Pancreas (tissue), 10 donors: ENCODE measurements at regions not wholly inside any gene's neighbourhood (a gene's known extent, or its start where the extent isn't known, plus 50 kb on each side); places are given as distances from the start of the nearest gene placed in this dataset.

Experiments
- ATAC-seq, 4 donors: fragments of 200-7000 bp; cut with Tn5 transposase; one replicate each; pipeline versions ENCODE4 v1.8.0 to v1.9.1; 2020; ENCODE audit warnings: mild to moderate bottlenecking in 4 of 4, moderate library complexity in 4 of 4
- DNase-seq, 6 donors: peaks; one replicate each; pipeline ENCODE4 v3.0.0-alpha.2; 2020
- FAIRE-seq: peaks from 2 replicates; lab custom pipeline; 2012; peaks lifted over from hg19 to GRCh38; lab: Jason Lieb, UNC
- H3K27ac ChIP-seq, 4 donors: fragments of 200-600 bp; sonication (generic); 1 replicate in 3 of 4; 2 replicates in 1 of 4; pipeline versions ENCODE4 v1.5.0 to v1.8.0; 2020
- H3K27me3 ChIP-seq, 4 donors: fragments of 200-600 bp; one replicate each; pipeline ENCODE4 v1.8.0; 2021
- H3K36me3 ChIP-seq, 3 donors: fragments of 200-600 bp; sonication (generic) in 1 of 3; one replicate each; pipeline versions ENCODE4 v1.5.0 to v1.8.0; 2020 to 2021
- H3K4me1 ChIP-seq, 3 donors: fragments of 200-600 bp; one replicate each; pipeline ENCODE4 v1.8.0; 2021
- H3K4me3 ChIP-seq, 4 donors: fragments of 200-600 bp; sonication (generic) in 2 of 4; one replicate each; pipeline versions ENCODE4 v1.5.0 to v1.8.0; 2020 to 2021
- H3K9me3 ChIP-seq, 4 donors: fragments of 200-600 bp; one replicate each; pipeline ENCODE4 v1.8.0; 2021
- WGBS, 2 donors: extraction: QIAGEN DNeasy Blood & Tissue Kit; methylation state at CpG; one replicate each; pipeline ENCODE4 v1.1.7; 2013; 5-methylcytosine and 5-hydroxymethylcytosine counted together
- intact Hi-C, 3 donors: fragments of 100-400 bp; cut with DNase I; formaldehyde crosslinking; loops; one replicate each; pipeline versions ENCODE4 v1.11.1 to v1.14.2; 2022
- TF ChIP-seq, protein P1 (sequence below), 4 donors: fragments of 200-600 bp; sonication (generic) in 3 of 4; IDR thresholded peaks; one replicate each; pipeline versions ENCODE4 v1.5.0 to v1.8.0; 2021; ENCODE audit warnings: antibody characterized with exemption in 4 of 4
- donor health status: healthy with polysubstance abuse.
- donor health status: DM: no; HTN: no; CAD: no; lungs with moderate emphysema.
- donor health status: DM: no; HTN: no; CAD: no.
- donor health status: control.
- donor health status: control.
- donor health status: Bipolar disorder and iron deficiency.
- donor health status: DM: yes; HTN: yes; CAD: no.
- donor health status: DM: no; HTN: no; CAD: no.
- donor health status: DM: no; HTN: no; CAD: no.
- donor health status: DM: yes; HTN: yes; CAD: no.

DNA sequence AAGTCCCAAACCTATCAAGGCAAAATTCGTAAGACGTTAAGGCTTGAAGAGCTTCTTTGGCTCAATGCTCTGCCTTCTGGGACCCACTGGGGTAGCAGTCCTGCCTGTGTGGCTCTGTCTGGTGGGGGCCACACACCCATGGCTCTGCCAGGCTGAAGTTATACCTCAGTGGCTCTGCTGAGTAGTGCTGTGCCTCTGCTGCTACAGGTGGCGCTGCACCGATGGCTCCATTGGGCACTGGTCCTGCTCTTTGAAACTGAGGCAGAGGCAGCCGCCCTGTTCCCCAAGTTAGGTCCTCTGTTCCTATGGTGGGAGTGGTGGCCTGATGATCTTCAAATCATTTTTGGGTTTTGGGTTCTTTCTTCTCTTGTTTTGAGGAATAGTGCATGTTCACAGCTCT, 68.0 kb upstream of the AP4E1 start:
- intact Hi-C loops: no loop called here
- Histone ChIP-seq H3K36me3 (no peaks in the 10 kb centered on the region), H3K9me3 (no peaks in the 10 kb centered on the region), H3K4me3 (no peak overlapping the region), H3K4me1 (no peaks in the 10 kb centered on the region), H3K27ac (no peak overlapping the region), H3K27me3 (no peaks in the 10 kb centered on the region)
- FAIRE-seq (no peak), DNase-seq (no peak), ATAC-seq (no peak)
- TF ChIP-seq, protein P1, sequence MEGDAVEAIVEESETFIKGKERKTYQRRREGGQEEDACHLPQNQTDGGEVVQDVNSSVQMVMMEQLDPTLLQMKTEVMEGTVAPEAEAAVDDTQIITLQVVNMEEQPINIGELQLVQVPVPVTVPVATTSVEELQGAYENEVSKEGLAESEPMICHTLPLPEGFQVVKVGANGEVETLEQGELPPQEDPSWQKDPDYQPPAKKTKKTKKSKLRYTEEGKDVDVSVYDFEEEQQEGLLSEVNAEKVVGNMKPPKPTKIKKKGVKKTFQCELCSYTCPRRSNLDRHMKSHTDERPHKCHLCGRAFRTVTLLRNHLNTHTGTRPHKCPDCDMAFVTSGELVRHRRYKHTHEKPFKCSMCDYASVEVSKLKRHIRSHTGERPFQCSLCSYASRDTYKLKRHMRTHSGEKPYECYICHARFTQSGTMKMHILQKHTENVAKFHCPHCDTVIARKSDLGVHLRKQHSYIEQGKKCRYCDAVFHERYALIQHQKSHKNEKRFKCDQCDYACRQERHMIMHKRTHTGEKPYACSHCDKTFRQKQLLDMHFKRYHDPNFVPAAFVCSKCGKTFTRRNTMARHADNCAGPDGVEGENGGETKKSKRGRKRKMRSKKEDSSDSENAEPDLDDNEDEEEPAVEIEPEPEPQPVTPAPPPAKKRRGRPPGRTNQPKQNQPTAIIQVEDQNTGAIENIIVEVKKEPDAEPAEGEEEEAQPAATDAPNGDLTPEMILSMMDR (IDR thresholded peaks at IDR 0.05): no peak
- WGBS, 2 donors: 87 to 93% methylated on average over 5 of the region's 5 CpGs

DNA sequence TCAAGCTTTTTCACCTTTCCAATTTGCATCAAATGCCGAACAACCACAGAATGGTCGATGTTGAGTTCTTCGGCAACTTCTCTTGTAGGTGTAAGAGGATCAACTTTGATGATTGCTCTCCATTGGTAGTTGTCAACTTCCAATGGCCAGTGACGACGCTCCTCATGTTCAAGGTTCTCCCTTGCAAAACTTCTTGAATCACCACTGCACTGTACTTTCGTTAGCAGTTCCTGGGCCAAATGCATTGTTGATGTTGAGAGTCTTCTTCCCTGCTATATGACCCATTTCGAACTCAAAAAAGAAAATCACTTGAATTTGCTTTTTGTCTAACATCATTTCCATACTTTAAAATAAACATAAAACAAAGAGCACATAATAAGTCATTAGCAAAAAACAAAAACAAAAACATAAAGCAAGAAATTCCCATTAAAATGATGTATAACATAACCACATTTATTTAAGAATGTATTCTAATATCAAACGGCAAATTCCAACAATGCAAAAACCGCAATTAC, 71.2 kb upstream of the AP4E1 start:
- Histone ChIP-seq H3K27ac (no peak overlapping the region), H3K4me1 (no peaks in the 10 kb centered on the region), H3K36me3 (no peaks in the 10 kb centered on the region), H3K27me3 (no peaks in the 10 kb centered on the region), H3K9me3 (no peaks in the 10 kb centered on the region), H3K4me3 (no peak overlapping the region)
- intact Hi-C loops: no loop called here
- TF ChIP-seq, protein P1 (IDR thresholded peaks at IDR 0.05): no peak
- 89 to 92% methylated on average over 9 of the region's 9 CpGs for WGBS, 2 donors
- ATAC-seq (no peak), DNase-seq (no peak), FAIRE-seq (no peak)

DNA sequence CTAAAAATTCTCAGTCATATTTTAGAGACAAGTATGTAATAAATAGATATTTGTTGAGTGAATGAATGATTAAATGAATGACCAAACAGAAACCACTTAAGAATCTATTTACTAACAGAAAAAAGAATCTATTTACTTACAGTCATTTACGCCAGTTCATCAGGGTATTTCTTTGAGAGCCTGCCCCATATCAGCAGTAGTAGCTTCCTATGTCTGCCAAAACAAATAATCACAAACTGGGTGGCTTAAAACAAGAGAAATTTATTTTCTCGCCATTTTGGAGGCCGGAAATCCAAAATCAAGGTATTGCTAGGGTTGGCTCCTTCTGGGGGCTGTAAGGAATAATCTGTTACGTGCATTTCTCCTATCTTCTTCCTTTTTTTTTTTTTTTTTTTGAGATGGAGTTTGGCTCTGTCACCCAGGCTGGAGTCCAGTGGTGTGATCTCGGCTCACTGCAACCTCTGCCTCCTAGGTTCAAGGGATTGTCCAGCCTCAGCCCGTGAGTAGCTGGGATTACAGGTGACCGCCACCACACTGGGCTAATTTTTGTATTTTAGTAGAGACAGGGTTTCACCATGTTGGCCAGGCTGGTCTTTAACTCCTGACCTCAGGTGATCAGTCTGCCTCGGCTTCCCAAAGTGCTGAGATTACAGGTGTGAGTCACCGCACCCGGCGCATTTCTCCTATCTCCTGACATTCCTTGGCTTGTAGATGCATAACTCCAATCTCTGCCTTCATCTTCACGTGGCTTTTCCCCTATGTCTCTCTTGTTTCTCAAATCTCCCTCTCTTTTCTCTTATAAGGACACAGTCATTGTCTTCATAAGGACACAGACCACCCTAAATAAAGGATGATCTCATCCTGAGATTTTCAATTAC, 65.2 kb upstream of the SPPL2A start:
- intact Hi-C loops: no loop called here
- no peak for DNase-seq
- TF ChIP-seq, protein P1 (IDR thresholded peaks at IDR 0.05): no peak
- peak in 1 of 4 donors; percentile 55 for ATAC-seq
- Histone ChIP-seq H3K36me3 (no peaks in the 10 kb centered on the region), H3K4me1 (no peaks in the 10 kb centered on the region), H3K27me3 (no peaks in the 10 kb centered on the region), H3K27ac (no peak overlapping the region), H3K9me3 (no peaks in the 10 kb centered on the region), H3K4me3 (no peak overlapping the region)
- FAIRE-seq: no peak
- 62 to 70% methylated on average over 12 of the region's 12 CpGs for WGBS, 2 donors

DNA sequence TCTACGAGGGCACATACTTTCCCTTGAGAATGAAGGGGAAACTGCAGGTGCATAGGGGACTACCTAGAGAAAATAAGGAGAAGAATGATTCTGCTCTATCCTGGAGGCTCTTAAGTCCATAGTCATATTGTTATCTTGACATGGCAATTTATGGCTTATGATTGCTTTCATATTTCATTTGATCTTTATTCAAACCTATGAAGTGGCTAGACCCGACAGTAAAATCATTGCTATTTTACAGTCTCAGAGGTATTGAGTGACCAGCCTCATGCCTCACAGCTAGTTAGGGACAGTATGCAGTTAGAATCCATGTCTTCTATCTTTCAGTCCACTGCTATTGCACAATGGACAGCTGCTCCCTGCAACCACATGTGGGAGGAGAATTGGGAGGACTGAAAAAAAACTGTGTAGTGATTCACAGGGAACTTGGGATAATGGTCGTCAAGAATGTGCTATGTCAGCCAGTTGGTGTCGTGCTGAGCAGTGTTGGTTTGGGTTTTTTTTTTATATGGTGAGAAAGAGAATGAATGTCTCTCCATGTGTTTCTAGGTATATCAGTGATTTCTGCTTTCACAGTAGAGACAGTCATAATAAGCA, 63.2 kb upstream of the SPPL2A start:
- intact Hi-C loops: no loop called here
- FAIRE-seq: no peak
- H3K27ac ChIP-seq: no peak overlapping the region
- ATAC-seq: peak in 3 of 4 donors; percentile 46 to 80 (median 56)
- H3K9me3 ChIP-seq: no peaks in the 10 kb centered on the region
- no peak for DNase-seq
- no peaks in the 10 kb centered on the region for H3K27me3 ChIP-seq
- WGBS, 2 donors: 46 to 47% methylated on average over 4 of the region's 4 CpGs
- H3K36me3 ChIP-seq: no peaks in the 10 kb centered on the region
- no peaks in the 10 kb centered on the region for H3K4me1 ChIP-seq
- no peak overlapping the region for H3K4me3 ChIP-seq
- TF ChIP-seq, protein P1 (IDR thresholded peaks at IDR 0.05): no peak
